ENCODE measurements at regions not wholly inside any gene's neighbourhood (a gene's known extent, or its start where the extent isn't known, plus 50 kb on each side); places are given as distances from the start of the nearest gene placed in this dataset.
A peak's percentile ranks its signal among the peaks of the same experiment; 100 is the strongest.

DNA sequence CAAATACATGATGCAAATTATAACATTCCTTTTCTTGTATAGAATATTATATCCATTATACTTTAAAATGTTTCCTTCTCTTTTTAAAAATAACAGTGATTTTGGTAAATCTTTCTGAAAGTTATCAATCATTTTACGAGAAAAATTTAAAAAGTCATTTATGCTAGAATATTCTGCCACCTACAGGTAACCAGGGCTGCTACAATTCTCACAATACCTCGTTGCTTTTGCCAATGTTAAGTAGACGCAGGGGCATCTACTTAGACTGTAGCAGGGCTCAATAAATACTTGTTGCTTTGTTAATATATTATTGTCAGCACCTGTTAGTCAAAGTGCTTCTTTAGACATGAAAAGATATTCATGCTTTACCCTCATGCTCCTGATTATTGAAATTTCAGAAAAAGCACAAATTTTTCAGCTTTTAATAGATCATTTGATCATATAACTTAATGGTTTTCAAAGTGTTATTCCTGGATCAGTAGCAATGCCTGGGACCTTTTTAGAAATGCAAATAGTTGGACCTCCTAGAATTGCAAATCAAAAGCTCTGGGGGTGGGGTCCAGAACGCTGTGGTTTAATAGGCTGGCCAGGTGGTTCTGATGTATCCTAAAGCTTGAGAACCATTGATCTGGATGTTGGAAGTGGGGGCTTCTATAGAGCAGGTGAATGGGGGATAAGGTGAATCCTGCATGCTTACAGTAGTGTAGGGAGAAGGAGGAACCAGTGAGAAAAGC lies 223.6 kb upstream of the PDZRN3 start:
- peaks cover 2% of the 10 kb centered on the region for H3K9me3 Mint-ChIP-seq
- peaks cover 2% of the 10 kb centered on the region for H3K36me3 Mint-ChIP-seq (ENCODE audit: low read depth)
- no peak for DNase-seq (ENCODE audit: low read depth, low spot score)
- H3K27ac Mint-ChIP-seq (ENCODE audit: unreplicated experiment), result no peak overlapping the region
- no peaks in the 10 kb centered on the region for H3K4me1 Mint-ChIP-seq
- peaks cover 15% of the 10 kb centered on the region for H3K27me3 Mint-ChIP-seq (ENCODE audit: low read depth)
- H3K4me3 Mint-ChIP-seq, result no peak overlapping the region
- TF ChIP-seq, protein P1, sequence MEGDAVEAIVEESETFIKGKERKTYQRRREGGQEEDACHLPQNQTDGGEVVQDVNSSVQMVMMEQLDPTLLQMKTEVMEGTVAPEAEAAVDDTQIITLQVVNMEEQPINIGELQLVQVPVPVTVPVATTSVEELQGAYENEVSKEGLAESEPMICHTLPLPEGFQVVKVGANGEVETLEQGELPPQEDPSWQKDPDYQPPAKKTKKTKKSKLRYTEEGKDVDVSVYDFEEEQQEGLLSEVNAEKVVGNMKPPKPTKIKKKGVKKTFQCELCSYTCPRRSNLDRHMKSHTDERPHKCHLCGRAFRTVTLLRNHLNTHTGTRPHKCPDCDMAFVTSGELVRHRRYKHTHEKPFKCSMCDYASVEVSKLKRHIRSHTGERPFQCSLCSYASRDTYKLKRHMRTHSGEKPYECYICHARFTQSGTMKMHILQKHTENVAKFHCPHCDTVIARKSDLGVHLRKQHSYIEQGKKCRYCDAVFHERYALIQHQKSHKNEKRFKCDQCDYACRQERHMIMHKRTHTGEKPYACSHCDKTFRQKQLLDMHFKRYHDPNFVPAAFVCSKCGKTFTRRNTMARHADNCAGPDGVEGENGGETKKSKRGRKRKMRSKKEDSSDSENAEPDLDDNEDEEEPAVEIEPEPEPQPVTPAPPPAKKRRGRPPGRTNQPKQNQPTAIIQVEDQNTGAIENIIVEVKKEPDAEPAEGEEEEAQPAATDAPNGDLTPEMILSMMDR (conservative IDR thresholded peaks at IDR 0.05), result peak; percentile 86

DNA sequence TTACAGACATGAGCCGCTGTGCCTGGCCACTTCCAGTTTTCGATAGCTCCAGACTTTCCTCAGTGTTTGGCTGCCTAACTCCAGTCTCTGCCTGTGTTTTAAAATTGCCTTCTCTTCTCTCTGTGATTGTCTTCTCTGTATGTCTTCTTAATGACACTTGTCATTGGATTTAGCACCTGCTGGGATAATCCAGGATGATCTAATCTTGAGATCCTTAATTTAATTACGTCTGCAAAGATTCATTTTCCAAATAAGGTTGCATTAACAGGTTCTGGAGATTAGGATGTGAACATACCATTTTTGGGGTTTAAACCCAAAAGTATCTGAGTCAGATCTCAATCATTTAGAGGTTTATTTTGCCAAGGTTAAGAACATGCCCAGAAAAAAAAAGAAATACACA lies 222.2 kb upstream of the PDZRN3 start:
- TF ChIP-seq, protein P1 (conservative IDR thresholded peaks at IDR 0.05), result no peak
- DNase-seq (ENCODE audit: low read depth, low spot score), result no peak
- no peak overlapping the region for H3K27ac Mint-ChIP-seq (ENCODE audit: unreplicated experiment)
- peaks cover 2% of the 10 kb centered on the region for H3K36me3 Mint-ChIP-seq (ENCODE audit: low read depth)
- H3K4me3 Mint-ChIP-seq, result no peak overlapping the region
- H3K4me1 Mint-ChIP-seq, result no peaks in the 10 kb centered on the region
- peaks cover 15% of the 10 kb centered on the region for H3K27me3 Mint-ChIP-seq (ENCODE audit: low read depth)
- peaks cover 2% of the 10 kb centered on the region for H3K9me3 Mint-ChIP-seq

DNA sequence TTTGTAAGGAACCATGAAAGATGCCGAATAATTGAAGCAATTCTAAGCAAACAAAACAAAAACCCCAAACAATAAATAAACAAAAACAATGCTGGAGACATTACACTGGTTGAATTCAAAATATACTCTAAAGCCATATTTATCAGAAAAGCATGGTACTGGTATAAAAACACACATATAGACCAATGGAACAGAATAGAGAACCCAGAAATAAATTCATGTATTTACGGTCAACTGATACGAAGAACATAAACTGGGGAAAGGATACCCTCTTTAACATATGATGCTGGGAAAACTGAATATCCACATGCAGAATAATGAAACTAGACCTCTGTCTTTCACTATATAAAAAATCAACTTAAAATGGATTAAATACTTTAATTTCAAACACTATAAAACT lies 214.3 kb upstream of the PDZRN3 start:
- no peak for DNase-seq (ENCODE audit: low read depth, low spot score)
- H3K4me3 Mint-ChIP-seq, result no peak overlapping the region
- peaks cover 13% of the 10 kb centered on the region for H3K9me3 Mint-ChIP-seq
- H3K27ac Mint-ChIP-seq (ENCODE audit: unreplicated experiment), result no peak overlapping the region
- no peaks in the 10 kb centered on the region for H3K27me3 Mint-ChIP-seq (ENCODE audit: low read depth)
- no peaks in the 10 kb centered on the region for H3K4me1 Mint-ChIP-seq
- peaks cover 4% of the 10 kb centered on the region for H3K36me3 Mint-ChIP-seq (ENCODE audit: low read depth)
- TF ChIP-seq, protein P1 (conservative IDR thresholded peaks at IDR 0.05), result no peak

DNA sequence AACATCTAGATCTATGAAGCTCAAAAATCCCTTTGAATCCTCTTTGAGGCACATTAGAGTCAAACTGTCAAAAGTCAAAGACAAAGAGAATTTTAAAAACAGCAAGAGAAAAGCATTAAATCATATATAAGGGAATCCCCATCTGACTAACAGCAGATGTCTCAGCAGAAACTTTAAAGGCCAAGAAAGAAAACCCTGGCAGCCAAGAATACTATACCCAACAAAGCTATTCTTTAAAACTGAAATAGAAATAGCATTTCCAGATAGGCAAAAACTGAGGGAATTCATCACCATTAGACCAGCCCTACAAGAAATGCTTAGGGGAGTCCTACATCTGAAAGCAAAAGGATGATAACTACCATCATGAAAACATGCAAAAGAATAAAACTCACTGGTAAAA lies 211.2 kb upstream of the PDZRN3 start:
- Mint-ChIP-seq H3K4me3 (no peak overlapping the region), H3K27me3 (ENCODE audit: low read depth) (no peaks in the 10 kb centered on the region), H3K4me1 (no peaks in the 10 kb centered on the region), H3K36me3 (ENCODE audit: low read depth) (peaks cover 2% of the 10 kb centered on the region), H3K27ac (ENCODE audit: unreplicated experiment) (no peak overlapping the region), H3K9me3 (peaks cover 11% of the 10 kb centered on the region)
- no peak for DNase-seq (ENCODE audit: low read depth, low spot score)
- TF ChIP-seq, protein P1 (conservative IDR thresholded peaks at IDR 0.05), result no peak

DNA sequence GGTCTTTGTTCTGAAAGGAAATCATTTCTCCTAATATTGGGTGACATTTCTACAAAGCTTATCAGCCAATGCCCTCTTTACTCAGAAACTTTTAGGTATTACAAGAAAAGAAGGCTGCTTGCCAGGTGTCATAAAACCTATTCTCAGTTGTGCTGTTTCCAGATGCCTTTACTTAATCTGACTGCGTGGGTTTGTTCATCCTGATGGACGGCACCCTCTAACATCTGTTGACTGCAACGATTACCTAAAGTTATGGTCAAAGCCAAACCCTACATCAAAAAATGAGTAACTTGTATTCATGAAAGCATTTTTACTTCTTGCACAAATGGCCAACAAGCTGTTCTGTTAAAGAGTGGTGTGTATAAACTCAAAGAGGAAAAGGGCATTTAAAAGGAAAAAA lies 207.7 kb upstream of the PDZRN3 start:
- Mint-ChIP-seq H3K27me3 (ENCODE audit: low read depth) (no peaks in the 10 kb centered on the region), H3K9me3 (peaks cover 11% of the 10 kb centered on the region), H3K36me3 (ENCODE audit: low read depth) (peaks cover 2% of the 10 kb centered on the region), H3K4me3 (no peak overlapping the region), H3K27ac (ENCODE audit: unreplicated experiment) (no peak overlapping the region), H3K4me1 (no peaks in the 10 kb centered on the region)
- TF ChIP-seq, protein P1 (conservative IDR thresholded peaks at IDR 0.05), result no peak
- no peak for DNase-seq (ENCODE audit: low read depth, low spot score)
